Activated CD4-positive, alpha-beta T cell treated with anti-CD3 and anti-CD28 coated beads for 1 hour (primary cell): ENCODE measurements at regions not wholly inside any gene's neighbourhood (a gene's known extent, or its start where the extent isn't known, plus 50 kb on each side); places are given as distances from the start of the nearest gene placed in this dataset.
A peak's percentile ranks its signal among the peaks of the same experiment; 100 is the strongest.

Experiments
- DNase-seq: peaks from one replicate; pipeline ENCODE4 v3.0.0-alpha.2; 2020

- no peak for DNase-seq
Observed at GRCh38 chr11:15629690-15630321, 515.1 kb downstream of the INSC start.

GRCh38 chr11:15630896-15631295, 516.2 kb downstream of the INSC start:
- DNase-seq = no peak

- DNase-seq = no peak
Observed at GRCh38 chr11:15635521-15635920, 520.8 kb downstream of the INSC start.

GRCh38 chr11:15636521-15637089, 521.9 kb downstream of the INSC start:
- DNase-seq = no peak

GRCh38 chr11:15638386-15638787, 523.7 kb downstream of the INSC start:
- no peak for DNase-seq

- no peak for DNase-seq
Observed at GRCh38 chr11:15640318-15640717, 525.6 kb downstream of the INSC start.

GRCh38 chr11:15641271-15642045, 526.7 kb downstream of the INSC start:
- DNase-seq = no peak

GRCh38 chr11:15645201-15645600, 530.5 kb downstream of the INSC start:
- no peak for DNase-seq

- DNase-seq = no peak
Observed at GRCh38 chr11:15649371-15650104, 534.8 kb downstream of the INSC start.

- DNase-seq = peak; percentile 33
Observed at GRCh38 chr11:15650105-15650938, 535.6 kb downstream of the INSC start.

- DNase-seq = no peak
Observed at GRCh38 chr11:15651033-15651432, 536.3 kb downstream of the INSC start.

- DNase-seq = no peak
Observed at GRCh38 chr11:15651816-15652215, 537.1 kb downstream of the INSC start.

GRCh38 chr11:15653191-15653710, 538.5 kb downstream of the INSC start:
- no peak for DNase-seq

GRCh38 chr11:15654451-15654850, 539.7 kb downstream of the INSC start:
- DNase-seq = no peak

- DNase-seq = no peak
Observed at GRCh38 chr11:15655552-15655951, 540.8 kb downstream of the INSC start.

- no peak for DNase-seq
Observed at GRCh38 chr11:15657264-15657663, 542.5 kb downstream of the INSC start.

- no peak for DNase-seq
Observed at GRCh38 chr11:15660496-15660895, 545.8 kb downstream of the INSC start.

GRCh38 chr11:15662285-15662684, 547.6 kb downstream of the INSC start:
- DNase-seq = no peak

GRCh38 chr11:15663777-15664218, 549.1 kb downstream of the INSC start:
- no peak for DNase-seq

- DNase-seq = no peak
Observed at GRCh38 chr11:15665368-15665871, 550.7 kb downstream of the INSC start.

- DNase-seq = no peak
Observed at GRCh38 chr11:15667127-15667725, 552.5 kb downstream of the INSC start.

- no peak for DNase-seq
Observed at GRCh38 chr11:15668718-15669117, 554.0 kb downstream of the INSC start.
